ENCODE measurements at regions not wholly inside any gene's neighbourhood (a gene's known extent, or its start where the extent isn't known, plus 50 kb on each side); places are given as distances from the start of the nearest gene placed in this dataset.

GRCh38 chr10:130557181-130557845, 421.1 kb downstream of the GLRX3 start:
- TF ChIP-seq CTCF (conservative IDR thresholded peaks at IDR 0.05; ENCODE audit: low read depth, low read length) = no peak
- DNase-seq (ENCODE audit: low read depth) = no peak
- H3K4me3 ChIP-seq (ENCODE audit: low read depth, low read length) = no peak overlapping the region

GRCh38 chr10:130558746-130559546, 422.8 kb downstream of the GLRX3 start:
- H3K4me3 ChIP-seq (ENCODE audit: low read depth, low read length) = no peak overlapping the region
- no peak for DNase-seq (ENCODE audit: low read depth)
- no peak for TF ChIP-seq CTCF (conservative IDR thresholded peaks at IDR 0.05; ENCODE audit: low read depth, low read length)

GRCh38 chr10:130559547-130559880, 423.3 kb downstream of the GLRX3 start:
- no peak for TF ChIP-seq CTCF (conservative IDR thresholded peaks at IDR 0.05; ENCODE audit: low read depth, low read length)
- H3K4me3 ChIP-seq (ENCODE audit: low read depth, low read length) = no peak overlapping the region
- DNase-seq (ENCODE audit: low read depth) = no peak

GRCh38 chr10:130560116-130560515, 423.9 kb downstream of the GLRX3 start:
- no peak overlapping the region for H3K4me3 ChIP-seq (ENCODE audit: low read depth, low read length)
- no peak for TF ChIP-seq CTCF (conservative IDR thresholded peaks at IDR 0.05; ENCODE audit: low read depth, low read length)
- no peak for DNase-seq (ENCODE audit: low read depth)

- H3K4me3 ChIP-seq (ENCODE audit: low read depth, low read length) = no peak overlapping the region
- no peak for DNase-seq (ENCODE audit: low read depth)
- TF ChIP-seq CTCF (conservative IDR thresholded peaks at IDR 0.05; ENCODE audit: low read depth, low read length) = no peak
Measured at GRCh38 chr10:130560573-130560972, 424.4 kb downstream of the GLRX3 start.

- no peak for TF ChIP-seq CTCF (conservative IDR thresholded peaks at IDR 0.05; ENCODE audit: low read depth, low read length)
- no peak overlapping the region for H3K4me3 ChIP-seq (ENCODE audit: low read depth, low read length)
- DNase-seq (ENCODE audit: low read depth) = no peak
Measured at GRCh38 chr10:130561681-130562080, 425.5 kb downstream of the GLRX3 start.

GRCh38 chr10:130567011-130567410, 430.8 kb downstream of the GLRX3 start:
- TF ChIP-seq CTCF (conservative IDR thresholded peaks at IDR 0.05; ENCODE audit: low read depth, low read length) = no peak
- no peak overlapping the region for H3K4me3 ChIP-seq (ENCODE audit: low read depth, low read length)
- DNase-seq (ENCODE audit: low read depth) = no peak

Data from epithelial cell of proximal tubule (primary cell).